ENCODE measurements at regions not wholly inside any gene's neighbourhood (a gene's known extent, or its start where the extent isn't known, plus 50 kb on each side); places are given as distances from the start of the nearest gene placed in this dataset.

GRCh38 chr10:78909221-78909620 is 159.5 kb upstream of the ZMIZ1 start:
- no peak for TF ChIP-seq TCF12 (IDR thresholded peaks at IDR 0.05)
- TF ChIP-seq JUND (IDR thresholded peaks at IDR 0.05) = no peak
- TF ChIP-seq CTCF (IDR thresholded peaks at IDR 0.05) = no peak
- TF ChIP-seq ZBTB33 (IDR thresholded peaks at IDR 0.05; ENCODE audit: borderline replicate concordance, low read depth) = no peak
- no peak for TF ChIP-seq SIN3A (IDR thresholded peaks at IDR 0.05; ENCODE audit: borderline replicate concordance, low read depth, low read length)
- no peak for TF ChIP-seq NFIC (IDR thresholded peaks at IDR 0.05; ENCODE audit: borderline replicate concordance)
- no peak for TF ChIP-seq USF2 (IDR thresholded peaks at IDR 0.05; ENCODE audit: borderline replicate concordance, low read depth, low read length)
- TF ChIP-seq EZH2phosphoT487 (IDR thresholded peaks at IDR 0.05; ENCODE audit: borderline replicate concordance, low read depth) = no peak
- no peak for TF ChIP-seq RFX5 (IDR thresholded peaks at IDR 0.05; ENCODE audit: low read length)
- TF ChIP-seq POLR2AphosphoS5 (IDR thresholded peaks at IDR 0.05; ENCODE audit: low read depth, low read length) = no peak
- no peak for TF ChIP-seq EP300 (IDR thresholded peaks at IDR 0.05; ENCODE audit: borderline replicate concordance in 1 of 2, low read depth in 1 of 2, low read length in 1 of 2)
- TF ChIP-seq REST (IDR thresholded peaks at IDR 0.05; ENCODE audit: low read depth, low read length) = no peak
- TF ChIP-seq TEAD4 (IDR thresholded peaks at IDR 0.05; ENCODE audit: borderline replicate concordance, insufficient read depth) = no peak
